ENCODE measurements at regions not wholly inside any gene's neighbourhood (a gene's known extent, or its start where the extent isn't known, plus 50 kb on each side); places are given as distances from the start of the nearest gene placed in this dataset.
"Not testable (repeated sequence)": the region's sequence is repeated elsewhere in the genome, so short reads cannot be mapped to it uniquely, and the experiment has no call there.

GRCh38 chr21:22020221-22020620 lies 1022.0 kb downstream of the NCAM2 start:
- BruUV-seq (replicated peaks), result no TSS peak
- POLR2A ChIA-PET, result no interaction called here
- intact Hi-C loops (cut with micrococcal nuclease), result no loop called here
- H3K36me3 Mint-ChIP-seq (ENCODE audit: insufficient read depth, unreplicated experiment), result peaks cover 7% of the 10 kb centered on the region
- CTCF ChIA-PET, result interaction anchor here (0.6 kb wide), 1 partner anchor 37 kb away, joined by 3 read pairs; no protein-coding TSS in a partner anchor
- H3K27ac Mint-ChIP-seq (ENCODE audit: low read depth, unreplicated experiment), result peak overlapping the region; percentile 65
- TF ChIP-seq CTCF (IDR thresholded peaks at IDR 0.05; ENCODE audit: unreplicated experiment), result no peak
- no peak for DNase-seq (ENCODE audit: unreplicated experiment)
- peaks cover 7% of the 10 kb centered on the region for H3K9me3 Mint-ChIP-seq (ENCODE audit: unreplicated experiment)
- no peak overlapping the region for H3K4me3 Mint-ChIP-seq (ENCODE audit: unreplicated experiment)
- H3K27me3 Mint-ChIP-seq (ENCODE audit: insufficient read depth, unreplicated experiment), result no peaks in the 10 kb centered on the region
- H3K4me1 Mint-ChIP-seq (ENCODE audit: insufficient read depth, unreplicated experiment), result peaks cover 6% of the 10 kb centered on the region

- POLR2A ChIA-PET; DNase-seq (ENCODE audit: unreplicated experiment); BruUV-seq (replicated peaks); intact Hi-C loops (cut with micrococcal nuclease); H3K36me3 Mint-ChIP-seq (ENCODE audit: insufficient read depth, unreplicated experiment); H3K4me3 Mint-ChIP-seq (ENCODE audit: unreplicated experiment); H3K27ac Mint-ChIP-seq (ENCODE audit: low read depth, unreplicated experiment); H3K27me3 Mint-ChIP-seq (ENCODE audit: insufficient read depth, unreplicated experiment); CTCF ChIA-PET: not testable (repeated sequence)
- H3K4me1 Mint-ChIP-seq (ENCODE audit: insufficient read depth, unreplicated experiment), result peaks cover 11% of the 10 kb centered on the region
- H3K9me3 Mint-ChIP-seq (ENCODE audit: unreplicated experiment), result peaks cover 15% of the 10 kb centered on the region
Observed at GRCh38 chr21:22023896-22024295, 1025.7 kb downstream of the NCAM2 start.

- no peak for DNase-seq (ENCODE audit: unreplicated experiment)
- Mint-ChIP-seq H3K4me3 (ENCODE audit: unreplicated experiment) (no peak overlapping the region), H3K4me1 (ENCODE audit: insufficient read depth, unreplicated experiment) (no peaks in the 10 kb centered on the region), H3K36me3 (ENCODE audit: insufficient read depth, unreplicated experiment) (no peaks in the 10 kb centered on the region), H3K27me3 (ENCODE audit: insufficient read depth, unreplicated experiment) (no peaks in the 10 kb centered on the region), H3K27ac (ENCODE audit: low read depth, unreplicated experiment) (no peak overlapping the region), H3K9me3 (ENCODE audit: unreplicated experiment) (no peaks in the 10 kb centered on the region)
- intact Hi-C loops (cut with micrococcal nuclease), result no loop called here
- POLR2A ChIA-PET, result no interaction called here
- no TSS peak for BruUV-seq (replicated peaks)
- CTCF ChIA-PET, result interaction anchor here (0.6 kb wide), 1 partner anchor 227 kb away, joined by 6 read pairs; no protein-coding TSS in a partner anchor
- TF ChIP-seq CTCF (IDR thresholded peaks at IDR 0.05; ENCODE audit: unreplicated experiment), result no peak
Observed at GRCh38 chr21:22044431-22044830, 1046.2 kb downstream of the NCAM2 start.

- intact Hi-C loops (cut with micrococcal nuclease), result no loop called here
- Mint-ChIP-seq H3K4me3 (ENCODE audit: unreplicated experiment) (no peak overlapping the region), H3K27ac (ENCODE audit: low read depth, unreplicated experiment) (no peak overlapping the region), H3K27me3 (ENCODE audit: insufficient read depth, unreplicated experiment) (no peaks in the 10 kb centered on the region), H3K9me3 (ENCODE audit: unreplicated experiment) (no peaks in the 10 kb centered on the region), H3K36me3 (ENCODE audit: insufficient read depth, unreplicated experiment) (no peaks in the 10 kb centered on the region), H3K4me1 (ENCODE audit: insufficient read depth, unreplicated experiment) (no peaks in the 10 kb centered on the region)
- BruUV-seq (replicated peaks), result no TSS peak
- DNase-seq (ENCODE audit: unreplicated experiment), result no peak
- no peak for TF ChIP-seq CTCF (IDR thresholded peaks at IDR 0.05; ENCODE audit: unreplicated experiment)
- ChIA-PET POLR2A (interaction anchor here (0.6 kb wide), 2 partner anchors 14 to 653 kb away, joined by 3 read pairs; no protein-coding TSS in a partner anchor), CTCF (no interaction called here)
Observed at GRCh38 chr21:22046576-22046975, 1048.4 kb downstream of the NCAM2 start.

GRCh38 chr21:22056904-22057303 lies 1058.7 kb downstream of the NCAM2 start:
- H3K27me3 Mint-ChIP-seq (ENCODE audit: insufficient read depth, unreplicated experiment), result no peaks in the 10 kb centered on the region
- ChIA-PET POLR2A (interaction anchor here (0.7 kb wide), 1 partner anchor 357 kb away, joined by 3 read pairs; no protein-coding TSS in a partner anchor), CTCF (interaction anchor here (0.7 kb wide), 2 partner anchors 36 to 382 kb away, joined by 3 read pairs; no protein-coding TSS in a partner anchor)
- no peak for TF ChIP-seq CTCF (IDR thresholded peaks at IDR 0.05; ENCODE audit: unreplicated experiment)
- peaks cover 15% of the 10 kb centered on the region for H3K4me1 Mint-ChIP-seq (ENCODE audit: insufficient read depth, unreplicated experiment)
- no peak overlapping the region for H3K4me3 Mint-ChIP-seq (ENCODE audit: unreplicated experiment)
- no peak overlapping the region for H3K27ac Mint-ChIP-seq (ENCODE audit: low read depth, unreplicated experiment)
- peaks cover 8% of the 10 kb centered on the region for H3K9me3 Mint-ChIP-seq (ENCODE audit: unreplicated experiment)
- BruUV-seq (replicated peaks), result no TSS peak
- H3K36me3 Mint-ChIP-seq (ENCODE audit: insufficient read depth, unreplicated experiment), result no peaks in the 10 kb centered on the region
- no peak for DNase-seq (ENCODE audit: unreplicated experiment)
- intact Hi-C loops (cut with micrococcal nuclease), result no loop called here
